ENCODE measurements at regions not wholly inside any gene's neighbourhood (a gene's known extent, or its start where the extent isn't known, plus 50 kb on each side); places are given as distances from the start of the nearest gene placed in this dataset.
"Not testable (repeated sequence)": the region's sequence is repeated elsewhere in the genome, so short reads cannot be mapped to it uniquely, and the experiment has no call there.

GRCh38 chr20:26295006-26295405, 598.4 kb upstream of the ZNF337 start:
- no TSS peak for BruUV-seq (replicated peaks)
- no peaks in the 10 kb centered on the region for H3K9me2 ChIP-seq (ENCODE audit: insufficient read depth, low read length)
- no peaks in the 10 kb centered on the region for H4K20me1 ChIP-seq (ENCODE audit: insufficient read depth, low read length)
- no peaks in the 10 kb centered on the region for H3K4me1 ChIP-seq (ENCODE audit: insufficient read depth, low read length, poor library complexity, severe bottlenecking)
- no peak overlapping the region for H3K4me2 ChIP-seq (ENCODE audit: low read length)
- POLR2A ChIA-PET, result no interaction called here
- no peaks in the 10 kb centered on the region for H3K9me3 ChIP-seq (ENCODE audit: low read length)
- H3K27ac ChIP-seq (ENCODE audit: low read depth, low read length, poor library complexity, severe bottlenecking), result no peak overlapping the region
- TF ChIP-seq EZH2phosphoT487 (IDR thresholded peaks at IDR 0.05; ENCODE audit: borderline replicate concordance, low read depth, low read length) (no peak), CTCF (conservative IDR thresholded peaks at IDR 0.05; ENCODE audit: low read length) (no peak)
- CTCF ChIA-PET (ENCODE audit: unreplicated experiment), result no interaction called here
- H3K4me3 ChIP-seq (ENCODE audit: low read depth, low read length, poor library complexity, severe bottlenecking), result no peak overlapping the region
- no peaks in the 10 kb centered on the region for H3K79me2 ChIP-seq (ENCODE audit: insufficient read depth, low read depth, low read length)
- no peak for DNase-seq (ENCODE audit: low spot score)
- no peaks in the 10 kb centered on the region for H3K36me3 ChIP-seq (ENCODE audit: insufficient read depth, low read length)
- no peak overlapping the region for H2AFZ ChIP-seq (ENCODE audit: low read length)
- intact Hi-C loops (cut with micrococcal nuclease; ENCODE audit: unreplicated experiment), result no loop called here

- H2AFZ ChIP-seq (ENCODE audit: low read length); H3K4me3 ChIP-seq (ENCODE audit: low read depth, low read length, poor library complexity, severe bottlenecking); H3K4me2 ChIP-seq (ENCODE audit: low read length); intact Hi-C loops (cut with micrococcal nuclease; ENCODE audit: unreplicated experiment); H3K36me3 ChIP-seq (ENCODE audit: insufficient read depth, low read length); CTCF ChIA-PET (ENCODE audit: unreplicated experiment); DNase-seq (ENCODE audit: low spot score); H3K4me1 ChIP-seq (ENCODE audit: insufficient read depth, low read length, poor library complexity, severe bottlenecking); H4K20me1 ChIP-seq (ENCODE audit: insufficient read depth, low read length); BruUV-seq (replicated peaks); H3K9me3 ChIP-seq (ENCODE audit: low read length); H3K27ac ChIP-seq (ENCODE audit: low read depth, low read length, poor library complexity, severe bottlenecking); POLR2A ChIA-PET; H3K9me2 ChIP-seq (ENCODE audit: insufficient read depth, low read length); H3K79me2 ChIP-seq (ENCODE audit: insufficient read depth, low read depth, low read length): not testable (repeated sequence)
These were observed 591.9 kb upstream of the ZNF337 start for GRCh38 chr20:26288379-26289061.

- ChIA-PET CTCF (ENCODE audit: unreplicated experiment) (no interaction called here), POLR2A (no interaction called here)
- BruUV-seq (replicated peaks), result no TSS peak
- TF ChIP-seq CTCF (conservative IDR thresholded peaks at IDR 0.05; ENCODE audit: low read length) (no peak), EZH2phosphoT487 (IDR thresholded peaks at IDR 0.05; ENCODE audit: borderline replicate concordance, low read depth, low read length) (no peak)
- Histone ChIP-seq H3K9me2 (ENCODE audit: insufficient read depth, low read length) (no peaks in the 10 kb centered on the region), H3K4me2 (ENCODE audit: low read length) (no peak overlapping the region), H3K4me3 (ENCODE audit: low read depth, low read length, poor library complexity, severe bottlenecking) (no peak overlapping the region), H3K4me1 (ENCODE audit: insufficient read depth, low read length, poor library complexity, severe bottlenecking) (no peaks in the 10 kb centered on the region), H3K27ac (ENCODE audit: low read depth, low read length, poor library complexity, severe bottlenecking) (no peak overlapping the region), H3K36me3 (ENCODE audit: insufficient read depth, low read length) (no peaks in the 10 kb centered on the region), H3K79me2 (ENCODE audit: insufficient read depth, low read depth, low read length) (no peaks in the 10 kb centered on the region), H3K9me3 (ENCODE audit: low read length) (no peaks in the 10 kb centered on the region), H4K20me1 (ENCODE audit: insufficient read depth, low read length) (no peaks in the 10 kb centered on the region), H2AFZ (ENCODE audit: low read length) (no peak overlapping the region)
- intact Hi-C loops (cut with micrococcal nuclease; ENCODE audit: unreplicated experiment), result no loop called here
- DNase-seq (ENCODE audit: low spot score), result no peak
These were observed 582.6 kb upstream of the ZNF337 start for GRCh38 chr20:26279238-26279637.
